H9 (cell line): ENCODE measurements at regions not wholly inside any gene's neighbourhood (a gene's known extent, or its start where the extent isn't known, plus 50 kb on each side); places are given as distances from the start of the nearest gene placed in this dataset.

ENCODE experiments used
- DNase-seq: peaks from one replicate; pipeline ENCODE4 v3.0.0-alpha.2; 2017
- H2AFZ ChIP-seq: one replicate; pipeline ENCODE4 v1.6.1; 2013; ENCODE audit warnings: mild to moderate bottlenecking, low read length, control low read depth, moderate library complexity
- H2AK5ac ChIP-seq: 2 replicates; pipeline ENCODE4 v1.6.1; 2013; ENCODE audit warnings: low read length, control low read depth, mixed read lengths; ENCODE audit not compliant: insufficient read length
- H2BK120ac ChIP-seq: one replicate; pipeline ENCODE4 v1.6.1; 2013; ENCODE audit warnings: low read depth, mild to moderate bottlenecking, low read length, control low read depth, inconsistent platforms; ENCODE audit not compliant: poor library complexity, severe bottlenecking
- H2BK12ac ChIP-seq: 2 replicates; pipeline ENCODE4 v1.6.1; 2013; ENCODE audit warnings: low read length, control low read depth, mixed read lengths, low read depth; ENCODE audit not compliant: insufficient read length
- H2BK15ac ChIP-seq: 2 replicates; pipeline ENCODE4 v1.6.1; 2013; ENCODE audit warnings: low read depth, low read length, control low read depth
- H2BK20ac ChIP-seq: one replicate; pipeline ENCODE4 v1.6.1; 2013; ENCODE audit warnings: low read depth, mild to moderate bottlenecking, low read length, control low read depth, inconsistent platforms; ENCODE audit not compliant: poor library complexity, severe bottlenecking
- H2BK5ac ChIP-seq: 2 replicates; pipeline ENCODE4 v1.6.1; 2013; ENCODE audit warnings: low read length, control low read depth, mixed read lengths; ENCODE audit not compliant: insufficient read length
- H3K14ac ChIP-seq: 2 replicates; pipeline ENCODE4 v1.6.1; 2013; ENCODE audit warnings: low read length, control low read depth; ENCODE audit not compliant: insufficient read depth
- H3K18ac ChIP-seq: 2 replicates; pipeline ENCODE4 v1.6.1; 2013; ENCODE audit warnings: low read depth, mild to moderate bottlenecking, mixed read lengths, low read length, control low read depth; ENCODE audit not compliant: insufficient read length
- H3K23ac ChIP-seq: 2 replicates; pipeline ENCODE4 v1.6.1; 2013; ENCODE audit warnings: low read length, control low read depth, mixed read lengths, low read depth; ENCODE audit not compliant: insufficient read length
- H3K23me2 ChIP-seq: 2 replicates; pipeline ENCODE4 v1.6.1; 2013; ENCODE audit warnings: low read depth, mild to moderate bottlenecking, mixed read lengths, low read length, control low read depth; ENCODE audit not compliant: insufficient read length, poor library complexity, severe bottlenecking
- H3K27ac ChIP-seq: 2 replicates; pipeline ENCODE4 v1.5.1; 2013; ENCODE audit warnings: low read length, control low read depth, mixed read lengths, low read depth; ENCODE audit not compliant: insufficient read length
- H3K27me3 ChIP-seq: 2 replicates; pipeline ENCODE4 v1.6.1; 2013; ENCODE audit warnings: low read length, control low read depth, inconsistent platforms; ENCODE audit not compliant: insufficient read depth
- H3K4ac ChIP-seq: 2 replicates; pipeline ENCODE4 v1.6.1; 2013; ENCODE audit warnings: low read depth, mild to moderate bottlenecking, control low read depth, inconsistent platforms, low read length, moderate library complexity
- H3K4me1 ChIP-seq: 2 replicates; pipeline ENCODE4 v1.6.1; 2013; ENCODE audit warnings: low read length, control low read depth, inconsistent platforms; ENCODE audit not compliant: insufficient read depth
- H3K4me2 ChIP-seq: 2 replicates; pipeline ENCODE4 v1.6.1; 2013; ENCODE audit warnings: low read length, control low read depth, mixed read lengths; ENCODE audit not compliant: insufficient read length, insufficient read depth
- H3K56ac ChIP-seq: 2 replicates; pipeline ENCODE4 v1.6.1; 2013; ENCODE audit warnings: low read depth, mild to moderate bottlenecking, mixed read lengths, low read length, control low read depth; ENCODE audit not compliant: insufficient read length
- H3K79me1 ChIP-seq: 2 replicates; pipeline ENCODE4 v1.6.1; 2013; ENCODE audit warnings: low read depth, mild to moderate bottlenecking, moderate library complexity, low read length, control low read depth, inconsistent platforms; ENCODE audit not compliant: insufficient read depth, poor library complexity, severe bottlenecking
- H3K79me2 ChIP-seq: 2 replicates; pipeline ENCODE4 v1.6.1; 2013; ENCODE audit warnings: low read length, control low read depth, inconsistent platforms; ENCODE audit not compliant: insufficient read depth
- H3K9ac ChIP-seq: 2 replicates; pipeline ENCODE4 v1.6.1; 2013; ENCODE audit warnings: low read length, control low read depth, mixed read lengths; ENCODE audit not compliant: insufficient read length; ENCODE audit errors: extremely low read depth
- H3K9me3 ChIP-seq: one replicate; pipeline ENCODE4 v1.6.1; 2013; ENCODE audit warnings: low read depth, low read length, inconsistent platforms; ENCODE audit not compliant: control insufficient read depth
- H3T11ph ChIP-seq: one replicate; pipeline ENCODE4 v1.6.1; 2013; ENCODE audit warnings: mild to moderate bottlenecking, low read length, control low read depth, inconsistent platforms
- H4K20me1 ChIP-seq: one replicate; pipeline ENCODE4 v1.6.1; 2013; ENCODE audit not compliant: control insufficient read depth, insufficient read length, insufficient read depth
- H4K5ac ChIP-seq: 2 replicates; pipeline ENCODE4 v1.6.1; 2013; ENCODE audit warnings: low read depth, mild to moderate bottlenecking, mixed read lengths, low read length, control low read depth; ENCODE audit not compliant: insufficient read length
- H4K8ac ChIP-seq: replicated peaks from 2 replicates; pipeline ENCODE4 v1.6.1; 2013; ENCODE audit warnings: low read length, control low read depth, mixed read lengths, low read depth; ENCODE audit not compliant: insufficient read length
- H4K91ac ChIP-seq: 2 replicates; pipeline ENCODE4 v1.6.1; 2013; ENCODE audit warnings: low read depth, mild to moderate bottlenecking, moderate library complexity, mixed read lengths, low read length, control low read depth; ENCODE audit not compliant: insufficient read length
- H3K27ac Mint-ChIP-seq, 3 experiments: 2 replicates in 2 of 3; 3 replicates in 1 of 3; pipeline ENCODE4 v1.8.0; 2020 to 2021; ENCODE audit warnings: mixed read lengths in 3 of 3, mild to moderate bottlenecking in 1 of 3, moderate library complexity in 1 of 3
- H3K27me3 Mint-ChIP-seq: 2 replicates; pipeline ENCODE4 v1.8.0; 2021; ENCODE audit warnings: low read depth, mild to moderate bottlenecking, moderate library complexity, mixed read lengths
- H3K36me3 Mint-ChIP-seq, 3 experiments: 2 replicates in 2 of 3; 3 replicates in 1 of 3; pipeline ENCODE4 v1.8.0; 2020 to 2021; ENCODE audit warnings: low read depth in 3 of 3, mixed read lengths in 3 of 3; ENCODE audit not compliant: insufficient read depth in 1 of 3
- H3K4me1 Mint-ChIP-seq, 2 experiments: 2 replicates each; pipeline ENCODE4 v1.8.0; 2020; ENCODE audit warnings: mixed read lengths in 2 of 2
- H3K4me3 Mint-ChIP-seq, 2 experiments: 2 replicates in 1 of 2; 3 replicates in 1 of 2; pipeline ENCODE4 v1.8.0; 2020 to 2021; ENCODE audit warnings: mild to moderate bottlenecking in 2 of 2, mixed read lengths in 2 of 2, moderate library complexity in 1 of 2
- H3K9me3 Mint-ChIP-seq, 2 experiments: 2 replicates in 1 of 2; 3 replicates in 1 of 2; pipeline ENCODE4 v1.8.0; 2020; ENCODE audit warnings: mild to moderate bottlenecking in 2 of 2, mixed read lengths in 2 of 2, moderate library complexity in 1 of 2
- WGBS: extraction: QIAGEN DNeasy Blood & Tissue Kit; methylation state at CpG from one replicate; pipeline ENCODE4 v1.1.7; 2013; ENCODE audit warnings: missing lambda C conversion rate, low lambda C conversion rate, mixed read lengths; ENCODE audit not compliant: insufficient read length; ENCODE audit errors: extremely low coverage; 5-methylcytosine and 5-hydroxymethylcytosine counted together
- TF ChIP-seq, protein P1 (sequence below): fragments of 200-600 bp; sonication (generic); conservative IDR thresholded peaks from 3 replicates; pipeline ENCODE4 v1.8.0; 2021; ENCODE audit warnings: antibody characterized with exemption, mild to moderate bottlenecking

DNA sequence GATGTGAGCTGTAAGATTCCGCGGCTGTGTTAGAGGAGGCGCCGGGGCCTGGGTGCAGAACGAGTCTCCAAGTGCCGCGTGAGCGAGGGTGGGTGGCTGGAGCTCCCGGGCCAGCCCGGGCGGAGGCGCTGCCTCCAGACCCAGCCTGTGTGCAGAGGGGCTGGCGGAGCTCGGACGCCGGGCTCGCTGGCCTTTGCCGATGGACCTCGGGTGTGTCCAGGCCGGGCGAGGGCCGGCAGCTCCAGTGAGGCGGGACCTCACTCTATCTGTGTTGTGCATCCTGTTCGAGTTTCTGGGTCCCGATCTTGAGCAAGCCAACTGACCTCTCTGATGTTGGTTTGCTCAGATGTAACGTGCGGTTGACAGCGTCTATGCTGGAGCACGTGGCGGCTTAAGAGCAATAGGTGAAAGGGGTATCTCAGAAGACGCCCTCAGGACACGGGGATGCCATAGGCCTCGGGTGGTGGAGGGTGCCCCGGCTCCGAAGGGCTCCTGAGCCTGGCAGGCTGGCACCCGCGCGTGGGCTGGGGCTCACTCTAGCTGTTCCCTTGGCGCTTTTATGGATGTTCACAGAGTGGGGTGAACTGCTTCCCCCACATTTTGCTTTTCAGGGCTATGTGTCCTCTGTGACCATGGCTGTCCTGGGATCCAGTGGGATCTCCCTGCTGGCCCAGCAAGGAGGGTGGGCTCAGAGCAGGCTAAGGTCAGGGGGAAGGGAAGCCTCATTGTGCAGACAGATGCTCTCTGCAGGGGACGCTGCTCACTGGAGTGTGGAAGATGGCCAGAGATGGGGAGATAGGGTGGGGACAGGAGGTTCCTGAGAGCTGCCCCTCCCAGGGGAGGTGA is 69.8 kb downstream of the MRPL36 start:
- Histone ChIP-seq H3K27me3 (no peaks in the 10 kb centered on the region), H3K56ac (no peak overlapping the region), H4K5ac (no peak overlapping the region), H3T11ph (no peak overlapping the region), H3K4ac (no peak overlapping the region), H3K23ac (no peak overlapping the region), H4K91ac (no peak overlapping the region), H2BK12ac (no peak overlapping the region), H2BK120ac (no peak overlapping the region), H3K27ac (no peak overlapping the region), H3K23me2 (no peaks in the 10 kb centered on the region), H2BK15ac (no peak overlapping the region), H2AFZ (no peak overlapping the region), H2BK20ac (no peak overlapping the region), H3K79me2 (no peaks in the 10 kb centered on the region), H3K9me3 (no peaks in the 10 kb centered on the region), H2BK5ac (no peak overlapping the region), H3K18ac (no peak overlapping the region), H4K20me1 (no peaks in the 10 kb centered on the region), H3K9ac (no peak overlapping the region), H3K79me1 (no peaks in the 10 kb centered on the region), H4K8ac (no peak overlapping the region), H2AK5ac (no peak overlapping the region), H3K4me2 (no peak overlapping the region), H3K14ac (no peak overlapping the region; the same call in 1 of the 2 replicates), H3K4me1 (no peaks in the 10 kb centered on the region)
- TF ChIP-seq, protein P1, sequence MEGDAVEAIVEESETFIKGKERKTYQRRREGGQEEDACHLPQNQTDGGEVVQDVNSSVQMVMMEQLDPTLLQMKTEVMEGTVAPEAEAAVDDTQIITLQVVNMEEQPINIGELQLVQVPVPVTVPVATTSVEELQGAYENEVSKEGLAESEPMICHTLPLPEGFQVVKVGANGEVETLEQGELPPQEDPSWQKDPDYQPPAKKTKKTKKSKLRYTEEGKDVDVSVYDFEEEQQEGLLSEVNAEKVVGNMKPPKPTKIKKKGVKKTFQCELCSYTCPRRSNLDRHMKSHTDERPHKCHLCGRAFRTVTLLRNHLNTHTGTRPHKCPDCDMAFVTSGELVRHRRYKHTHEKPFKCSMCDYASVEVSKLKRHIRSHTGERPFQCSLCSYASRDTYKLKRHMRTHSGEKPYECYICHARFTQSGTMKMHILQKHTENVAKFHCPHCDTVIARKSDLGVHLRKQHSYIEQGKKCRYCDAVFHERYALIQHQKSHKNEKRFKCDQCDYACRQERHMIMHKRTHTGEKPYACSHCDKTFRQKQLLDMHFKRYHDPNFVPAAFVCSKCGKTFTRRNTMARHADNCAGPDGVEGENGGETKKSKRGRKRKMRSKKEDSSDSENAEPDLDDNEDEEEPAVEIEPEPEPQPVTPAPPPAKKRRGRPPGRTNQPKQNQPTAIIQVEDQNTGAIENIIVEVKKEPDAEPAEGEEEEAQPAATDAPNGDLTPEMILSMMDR, result no peak
- WGBS, result no CpG with 5 or more reads among the region's 40 CpGs
- no peaks in the 10 kb centered on the region; a peak in 1 of 7 replicates for H3K36me3 Mint-ChIP-seq
- no peak overlapping the region for H3K4me3 Mint-ChIP-seq
- H3K4me1 Mint-ChIP-seq, result peaks cover 21 to 28% of the 10 kb centered on the region in 2 experiments
- H3K27me3 Mint-ChIP-seq, result peaks cover 15% of the 10 kb centered on the region
- no peaks in the 10 kb centered on the region for H3K9me3 Mint-ChIP-seq
- peak; percentile 27 for DNase-seq
- H3K27ac Mint-ChIP-seq, result no peak overlapping the region
